Stimulated activated CD4-positive, alpha-beta T cell treated with anti-CD3 and anti-CD28 coated beads, Interleukin-1b, Interleukin-23, amount 100 ng/mL, for 24 hours (primary cell): ENCODE measurements at regions not wholly inside any gene's neighbourhood (a gene's known extent, or its start where the extent isn't known, plus 50 kb on each side); places are given as distances from the start of the nearest gene placed in this dataset.

Experiments
- DNase-seq, 4 experiments: peaks; one replicate each; pipeline ENCODE4 v3.0.0-alpha.2; 2020; ENCODE audit warnings: low read depth in 4 of 4, low spot score in 1 of 4

DNA sequence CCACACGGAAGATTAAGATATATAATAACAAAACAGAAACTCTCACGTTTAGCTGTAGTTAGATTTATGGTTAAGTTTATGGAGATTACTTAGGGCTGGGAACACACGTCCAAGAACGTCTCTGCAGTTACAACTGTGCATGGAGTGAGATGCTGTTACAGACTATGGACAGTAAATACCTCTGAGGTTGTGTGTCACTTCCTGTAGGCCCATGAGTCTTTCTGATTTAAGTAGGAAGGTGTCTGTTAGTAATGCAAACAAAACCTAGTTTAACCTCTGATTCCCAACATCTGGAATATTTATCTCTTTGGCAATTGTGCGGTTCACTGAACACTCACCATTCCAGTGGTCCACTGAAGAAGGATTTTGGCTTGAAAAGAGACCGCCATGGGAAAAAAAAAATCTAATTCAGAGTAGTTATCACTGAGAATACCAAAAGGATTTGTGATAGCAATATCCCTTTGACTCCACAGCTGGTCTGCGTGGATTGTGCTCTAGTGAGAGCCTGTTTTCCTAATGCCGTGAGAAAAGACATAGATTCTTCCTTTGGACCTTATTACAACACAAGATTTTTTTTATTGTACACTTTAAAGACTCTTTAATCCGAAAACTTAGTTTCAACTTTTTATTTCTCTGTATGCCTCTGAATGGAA, 478.2 kb upstream of the CITED2 start:
- no peak for DNase-seq

GRCh38 chr6:139852067-139852466, 477.6 kb upstream of the CITED2 start:
- no peak for DNase-seq

DNA sequence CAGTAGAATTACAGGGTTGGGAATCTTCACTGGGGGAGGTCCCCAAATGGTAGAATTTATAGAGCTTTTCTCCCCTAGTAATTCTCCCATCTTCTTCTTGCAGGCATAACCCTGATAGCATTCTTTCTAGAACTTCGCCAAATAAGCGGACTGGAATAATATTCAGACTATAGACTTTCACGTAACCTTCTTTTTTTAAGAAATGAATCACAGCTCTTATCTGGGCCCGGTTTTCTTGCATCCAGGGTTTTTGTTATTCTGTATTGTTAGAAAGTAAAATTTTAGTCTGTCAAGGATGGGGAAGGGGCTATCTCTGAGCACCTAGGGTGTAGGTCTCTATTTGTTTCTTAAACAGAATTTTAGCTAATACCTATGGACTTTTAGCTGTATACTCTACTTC, 476.8 kb upstream of the CITED2 start:
- DNase-seq = no peak

GRCh38 chr6:139850512-139850911, 476.1 kb upstream of the CITED2 start:
- no peak for DNase-seq

- DNase-seq = no peak
Measured at GRCh38 chr6:139847457-139847813, 473.0 kb upstream of the CITED2 start.

- DNase-seq = no peak
Measured at GRCh38 chr6:139846538-139847456, 472.3 kb upstream of the CITED2 start.

- no peak for DNase-seq
Measured at GRCh38 chr6:139844907-139845306, 470.5 kb upstream of the CITED2 start.

DNA sequence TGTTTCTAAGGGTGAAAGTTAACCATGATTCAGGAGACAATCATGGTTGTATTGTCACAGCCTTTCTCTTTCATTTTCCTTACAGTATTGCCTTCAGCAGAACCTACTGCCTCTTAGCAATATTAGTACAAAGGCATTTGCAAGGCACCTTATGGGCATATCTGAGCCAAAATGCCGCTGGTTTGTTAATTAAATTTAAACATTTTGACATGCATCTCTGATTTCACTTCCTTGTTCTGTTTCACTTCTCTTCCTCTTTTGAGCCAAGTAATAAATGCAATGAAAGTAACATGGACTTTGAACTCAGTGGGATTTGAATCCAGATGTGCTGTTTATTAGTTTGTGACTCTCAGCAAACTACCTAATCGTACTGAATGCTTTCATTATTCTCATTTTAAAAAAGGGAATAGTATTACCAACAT, 467.4 kb upstream of the CITED2 start:
- no peak for DNase-seq

DNA sequence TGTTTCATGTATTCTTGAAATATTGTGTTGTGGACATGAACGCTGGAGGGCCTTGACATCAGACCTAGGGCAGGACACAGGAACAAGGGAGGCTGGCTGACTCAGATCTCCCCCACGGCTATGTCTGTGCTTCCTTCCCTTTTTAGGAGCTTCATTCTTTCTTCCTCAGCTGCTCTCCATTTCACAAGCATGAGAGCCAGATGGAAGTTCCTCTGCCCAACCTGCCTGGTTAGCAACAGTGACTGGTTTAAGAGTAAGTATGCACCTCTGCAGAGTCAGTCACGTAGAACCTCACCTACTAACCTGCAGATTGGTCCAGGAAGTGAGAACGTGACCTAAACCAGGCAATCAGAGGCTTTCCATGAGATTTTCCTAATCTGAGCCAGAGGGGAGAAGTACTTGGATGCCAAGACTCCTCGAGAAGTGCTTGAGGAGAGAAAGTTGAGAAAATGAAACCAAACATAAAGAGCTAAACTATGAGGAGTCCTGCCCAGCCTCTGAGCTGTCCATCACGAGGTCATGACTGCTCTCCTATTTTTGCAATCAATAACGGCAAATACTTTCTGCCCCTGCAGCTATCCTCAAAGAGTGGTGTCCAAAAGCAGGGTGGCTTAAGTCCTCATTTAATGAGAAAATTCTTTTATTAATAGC, 465.2 kb upstream of the CITED2 start:
- no peak for DNase-seq

GRCh38 chr6:139834232-139834631, 459.8 kb upstream of the CITED2 start:
- DNase-seq = no peak

DNA sequence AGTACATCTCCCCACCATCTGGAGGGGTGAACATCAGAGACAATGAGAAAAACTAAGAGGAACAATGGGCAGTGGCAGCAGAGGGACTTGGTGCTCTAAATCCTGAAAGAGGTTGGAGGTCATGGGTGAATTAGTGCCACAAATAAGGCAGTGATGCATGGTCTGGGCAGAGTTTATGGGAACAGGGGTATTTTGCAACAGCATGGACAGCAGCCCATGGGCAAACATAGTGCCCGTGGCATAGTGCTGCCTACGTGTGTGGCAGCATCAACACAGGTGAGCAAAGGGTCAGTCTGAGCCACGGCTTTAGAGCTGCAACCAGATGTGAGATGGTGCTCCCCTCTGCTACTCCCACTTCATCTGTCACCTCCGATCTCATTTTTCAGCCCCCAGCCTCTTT, 459.1 kb upstream of the CITED2 start:
- no peak for DNase-seq

GRCh38 chr6:139832493-139833305, 458.3 kb upstream of the CITED2 start:
- no peak for DNase-seq

GRCh38 chr6:139829576-139829975, 455.1 kb upstream of the CITED2 start:
- no peak for DNase-seq

- no peak for DNase-seq
Measured at GRCh38 chr6:139828751-139829519, 454.5 kb upstream of the CITED2 start.

GRCh38 chr6:139825935-139826374, 451.5 kb upstream of the CITED2 start:
- no peak for DNase-seq

- DNase-seq = no peak
Measured at GRCh38 chr6:139824864-139825263, 450.4 kb upstream of the CITED2 start.

DNA sequence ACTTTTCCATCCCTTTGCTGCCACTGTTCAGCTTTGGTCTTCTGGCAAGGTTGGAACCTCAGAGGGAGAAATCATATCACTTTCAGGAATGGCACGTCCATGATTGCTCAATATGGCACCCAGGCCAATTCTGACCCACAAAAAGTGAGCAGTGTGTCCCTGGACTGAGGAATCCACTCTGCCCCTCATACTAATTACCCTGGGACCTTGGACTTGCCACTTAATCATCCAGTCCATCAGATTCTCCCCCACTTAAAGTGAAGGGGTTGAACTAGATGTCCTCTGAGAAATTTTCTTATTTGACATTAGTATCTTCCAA, 449.3 kb upstream of the CITED2 start:
- DNase-seq = no peak

- DNase-seq = no peak
Measured at GRCh38 chr6:139823099-139823807, 448.8 kb upstream of the CITED2 start.

DNA sequence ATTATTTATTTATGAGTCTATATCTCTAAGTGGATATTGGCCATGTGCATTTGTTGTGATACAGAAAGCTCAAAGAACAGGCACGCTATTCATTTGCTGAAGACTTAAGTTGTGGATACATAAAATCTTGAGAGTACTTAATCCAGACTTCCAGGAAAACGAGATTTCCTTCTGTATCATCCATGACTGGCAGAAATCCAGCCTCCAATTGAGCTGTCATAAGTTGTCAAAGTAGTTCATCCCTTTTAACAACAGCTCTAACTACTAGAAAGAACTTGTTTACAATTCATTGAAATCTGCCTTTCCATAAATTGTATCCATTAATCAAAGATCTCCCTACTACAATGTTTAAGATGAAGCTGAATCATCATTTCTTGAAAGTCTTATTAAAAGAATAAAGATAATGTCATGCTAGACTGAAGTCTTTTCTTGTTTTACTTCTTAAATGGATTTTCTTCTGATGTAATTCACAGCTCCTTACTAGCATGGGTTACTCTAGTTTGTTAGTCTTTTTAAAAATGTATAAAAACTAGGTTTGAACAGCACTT, 447.3 kb upstream of the CITED2 start:
- no peak for DNase-seq

DNA sequence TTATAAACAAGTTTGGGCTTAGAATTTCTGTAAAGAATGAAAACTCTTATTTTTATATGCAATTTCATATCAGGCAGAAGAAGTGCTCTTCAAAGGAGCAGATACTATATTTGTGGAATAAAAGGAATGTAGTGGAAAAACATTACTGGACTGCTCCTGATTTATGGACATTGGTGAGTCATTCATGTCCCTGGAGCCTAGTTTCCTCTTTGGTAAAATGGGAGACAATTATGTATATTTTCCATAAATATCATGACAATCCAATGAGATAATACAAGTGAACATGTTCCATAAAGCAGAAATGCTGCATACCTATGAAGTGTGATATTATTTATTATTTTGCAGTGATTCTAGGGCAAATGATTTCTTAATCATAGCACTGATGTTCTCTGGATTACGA, 445.8 kb upstream of the CITED2 start:
- DNase-seq = no peak
